ENCODE measurements at regions not wholly inside any gene's neighbourhood (a gene's known extent, or its start where the extent isn't known, plus 50 kb on each side); places are given as distances from the start of the nearest gene placed in this dataset.
"Not testable (repeated sequence)": the region's sequence is repeated elsewhere in the genome, so short reads cannot be mapped to it uniquely, and the experiment has no call there.

- no peaks in the 10 kb centered on the region for H4K20me1 ChIP-seq (ENCODE audit: low read depth, low read length)
- no peaks in the 10 kb centered on the region for H3K27me3 ChIP-seq (ENCODE audit: low read length)
- H3K36me3 ChIP-seq (ENCODE audit: low read length): no peaks in the 10 kb centered on the region
- H3K9me2 ChIP-seq (replicated peaks; ENCODE audit: insufficient read depth, low read length): no peaks in the 10 kb centered on the region
- no peak overlapping the region for H3K27ac ChIP-seq (ENCODE audit: low read depth, low read length)
- H3F3A ChIP-seq (ENCODE audit: insufficient read depth): 0 out of 2 replicates have a peak, but pooled peaks cover 8% of the 10 kb centered on the region
- H3K79me2 ChIP-seq (ENCODE audit: insufficient read depth, low read length): no peaks in the 10 kb centered on the region
- H3K4me3 ChIP-seq (ENCODE audit: insufficient read depth, low read length, poor library complexity, severe bottlenecking): no peak overlapping the region
- no peak overlapping the region for H2AFZ ChIP-seq (ENCODE audit: low read depth, low read length, severe bottlenecking)
- H3K4me2 ChIP-seq (ENCODE audit: low read depth, low read length, poor library complexity, severe bottlenecking): no peak overlapping the region
- no peak overlapping the region for H3K9ac ChIP-seq (ENCODE audit: low read length)
- H3K9me3 ChIP-seq (ENCODE audit: insufficient read depth, low read length): no peaks in the 10 kb centered on the region
- TF ChIP-seq EZH2phosphoT487 (conservative IDR thresholded peaks at IDR 0.05; ENCODE audit: low read length): no peak
- TF ChIP-seq, protein P1, sequence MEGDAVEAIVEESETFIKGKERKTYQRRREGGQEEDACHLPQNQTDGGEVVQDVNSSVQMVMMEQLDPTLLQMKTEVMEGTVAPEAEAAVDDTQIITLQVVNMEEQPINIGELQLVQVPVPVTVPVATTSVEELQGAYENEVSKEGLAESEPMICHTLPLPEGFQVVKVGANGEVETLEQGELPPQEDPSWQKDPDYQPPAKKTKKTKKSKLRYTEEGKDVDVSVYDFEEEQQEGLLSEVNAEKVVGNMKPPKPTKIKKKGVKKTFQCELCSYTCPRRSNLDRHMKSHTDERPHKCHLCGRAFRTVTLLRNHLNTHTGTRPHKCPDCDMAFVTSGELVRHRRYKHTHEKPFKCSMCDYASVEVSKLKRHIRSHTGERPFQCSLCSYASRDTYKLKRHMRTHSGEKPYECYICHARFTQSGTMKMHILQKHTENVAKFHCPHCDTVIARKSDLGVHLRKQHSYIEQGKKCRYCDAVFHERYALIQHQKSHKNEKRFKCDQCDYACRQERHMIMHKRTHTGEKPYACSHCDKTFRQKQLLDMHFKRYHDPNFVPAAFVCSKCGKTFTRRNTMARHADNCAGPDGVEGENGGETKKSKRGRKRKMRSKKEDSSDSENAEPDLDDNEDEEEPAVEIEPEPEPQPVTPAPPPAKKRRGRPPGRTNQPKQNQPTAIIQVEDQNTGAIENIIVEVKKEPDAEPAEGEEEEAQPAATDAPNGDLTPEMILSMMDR (IDR thresholded peaks at IDR 0.05; ENCODE audit: insufficient read depth, low read length, poor library complexity, severe bottlenecking): no peak
These were observed 83.5 kb upstream of the VGLL4 start for GRCh38 chr3:11727207-11727606.

GRCh38 chr3:11726146-11726545 is 82.4 kb upstream of the VGLL4 start:
- no peaks in the 10 kb centered on the region for H3K27me3 ChIP-seq (ENCODE audit: low read length)
- TF ChIP-seq, protein P1 (IDR thresholded peaks at IDR 0.05; ENCODE audit: insufficient read depth, low read length, poor library complexity, severe bottlenecking): no peak
- no peak for TF ChIP-seq EZH2phosphoT487 (conservative IDR thresholded peaks at IDR 0.05; ENCODE audit: low read length)
- no peak overlapping the region for H3K9ac ChIP-seq (ENCODE audit: low read length)
- H3K4me2 ChIP-seq (ENCODE audit: low read depth, low read length, poor library complexity, severe bottlenecking): no peak overlapping the region
- H3K36me3 ChIP-seq (ENCODE audit: low read length): no peaks in the 10 kb centered on the region
- H2AFZ ChIP-seq (ENCODE audit: low read depth, low read length, severe bottlenecking): no peak overlapping the region
- no peak overlapping the region for H3K27ac ChIP-seq (ENCODE audit: low read depth, low read length)
- no peaks in the 10 kb centered on the region for H3K79me2 ChIP-seq (ENCODE audit: insufficient read depth, low read length)
- 0 out of 2 replicates have a peak, but pooled peaks cover 8% of the 10 kb centered on the region for H3F3A ChIP-seq (ENCODE audit: insufficient read depth)
- no peak overlapping the region for H3K4me3 ChIP-seq (ENCODE audit: insufficient read depth, low read length, poor library complexity, severe bottlenecking)
- no peaks in the 10 kb centered on the region for H4K20me1 ChIP-seq (ENCODE audit: low read depth, low read length)
- no peaks in the 10 kb centered on the region for H3K9me2 ChIP-seq (replicated peaks; ENCODE audit: insufficient read depth, low read length)
- no peaks in the 10 kb centered on the region for H3K9me3 ChIP-seq (ENCODE audit: insufficient read depth, low read length)

- H4K20me1 ChIP-seq (ENCODE audit: low read depth, low read length); H3K36me3 ChIP-seq (ENCODE audit: low read length); H3K9ac ChIP-seq (ENCODE audit: low read length); H3K27ac ChIP-seq (ENCODE audit: low read depth, low read length); H3F3A ChIP-seq (ENCODE audit: insufficient read depth); H3K9me3 ChIP-seq (ENCODE audit: insufficient read depth, low read length); H3K27me3 ChIP-seq (ENCODE audit: low read length); H3K9me2 ChIP-seq (replicated peaks; ENCODE audit: insufficient read depth, low read length); H3K4me3 ChIP-seq (ENCODE audit: insufficient read depth, low read length, poor library complexity, severe bottlenecking); H3K79me2 ChIP-seq (ENCODE audit: insufficient read depth, low read length): not testable (repeated sequence)
- peak overlapping the region; percentile 50 for H3K4me2 ChIP-seq (ENCODE audit: low read depth, low read length, poor library complexity, severe bottlenecking)
- peak overlapping the region; percentile 17 for H2AFZ ChIP-seq (ENCODE audit: low read depth, low read length, severe bottlenecking)
These were observed 81.6 kb upstream of the VGLL4 start for GRCh38 chr3:11725340-11725641.

GRCh38 chr3:11724615-11725339 is 81.1 kb upstream of the VGLL4 start:
- peak overlapping the region; percentile 50 for H3K9ac ChIP-seq (ENCODE audit: low read length)
- H3K79me2 ChIP-seq (ENCODE audit: insufficient read depth, low read length): no peaks in the 10 kb centered on the region
- 0 out of 2 replicates have a peak, but pooled peaks cover 8% of the 10 kb centered on the region for H3F3A ChIP-seq (ENCODE audit: insufficient read depth)
- H3K27me3 ChIP-seq (ENCODE audit: low read length): no peaks in the 10 kb centered on the region
- no peaks in the 10 kb centered on the region for H3K9me3 ChIP-seq (ENCODE audit: insufficient read depth, low read length)
- H3K36me3 ChIP-seq (ENCODE audit: low read length): no peaks in the 10 kb centered on the region
- peak overlapping the region; percentile 17 for H2AFZ ChIP-seq (ENCODE audit: low read depth, low read length, severe bottlenecking)
- H3K4me3 ChIP-seq (ENCODE audit: insufficient read depth, low read length, poor library complexity, severe bottlenecking): peak overlapping the region; percentile 58
- peak overlapping the region; percentile 50 for H3K4me2 ChIP-seq (ENCODE audit: low read depth, low read length, poor library complexity, severe bottlenecking)
- no peaks in the 10 kb centered on the region for H4K20me1 ChIP-seq (ENCODE audit: low read depth, low read length)
- H3K9me2 ChIP-seq (replicated peaks; ENCODE audit: insufficient read depth, low read length): no peaks in the 10 kb centered on the region
- peak overlapping the region; percentile 32 for H3K27ac ChIP-seq (ENCODE audit: low read depth, low read length)
- TF ChIP-seq, protein P1 (IDR thresholded peaks at IDR 0.05; ENCODE audit: insufficient read depth, low read length, poor library complexity, severe bottlenecking): no peak
- TF ChIP-seq EZH2phosphoT487 (conservative IDR thresholded peaks at IDR 0.05; ENCODE audit: low read length): no peak

Data from SU-DHL-6 (cell line).